Endothelial cell of umbilical vein (primary cell): ENCODE measurements at regions not wholly inside any gene's neighbourhood (a gene's known extent, or its start where the extent isn't known, plus 50 kb on each side); places are given as distances from the start of the nearest gene placed in this dataset.

Experiments
- BruUV-seq: library from RNA; stranded (reverse); fragments of 400-500 nt; replicated peaks from 2 replicates; lab custom pipeline; 2021; lab: Mats Ljungman, UMichigan
- CTCF ChIA-PET: fragments of 300-600, 350-600 bp; sonication (Branson Sonifier 250); formaldehyde crosslinking; loops from one replicate; lab custom pipeline; 2021; ENCODE audit warnings: antibody characterized with exemption, inconsistent platforms; lab: Charles Lee
- POLR2A ChIA-PET: fragments of 300-600, 350-600 bp; sonication (Branson Sonifier 250); formaldehyde crosslinking; loops from one replicate; lab custom pipeline; 2021; ENCODE audit warnings: antibody characterized with exemption, inconsistent platforms; lab: Charles Lee
- DNase-seq: peaks from one replicate; pipeline ENCODE4 v3.0.0-alpha.2; 2011; ENCODE audit warnings: low read depth, low spot score
- FAIRE-seq: peaks from 2 replicates; lab custom pipeline; 2011; peaks lifted over from hg19 to GRCh38; lab: Jason Lieb, UNC
- H2AFZ ChIP-seq: 2 replicates; pipeline ENCODE4 v1.6.0; 2012; ENCODE audit warnings: low read depth, low read length, control low read depth, inconsistent platforms
- H3K27ac ChIP-seq: 2 replicates; pipeline ENCODE4 v1.5.1; 2011; ENCODE audit warnings: low read depth, mild to moderate bottlenecking, control low read depth, low read length, moderate library complexity; ENCODE audit not compliant: insufficient read depth
- H3K27me3 ChIP-seq, 2 experiments: 2 replicates each; pipeline versions ENCODE4 v1.6.0 to v1.6.1; 2011; ENCODE audit warnings: low read length in 2 of 2, mixed read lengths in 1 of 2; ENCODE audit not compliant: control insufficient read depth in 2 of 2, insufficient read depth in 2 of 2
- H3K36me3 ChIP-seq, 2 experiments: 2 replicates in 1 of 2; 3 replicates in 1 of 2; pipeline ENCODE4 v1.5.1; 2011; ENCODE audit warnings: low read length in 2 of 2, mild to moderate bottlenecking in 1 of 2, moderate library complexity in 1 of 2; ENCODE audit not compliant: control insufficient read depth in 2 of 2, insufficient read depth in 2 of 2; ENCODE audit errors: extremely low read depth in 1 of 2
- H3K4me1 ChIP-seq: 3 replicates; pipeline ENCODE4 v1.5.1; 2011; ENCODE audit warnings: mild to moderate bottlenecking, low read length; ENCODE audit not compliant: control insufficient read depth, insufficient read depth; ENCODE audit errors: extremely low read depth
- H3K4me2 ChIP-seq: 2 replicates; pipeline ENCODE4 v1.6.1; 2011; ENCODE audit warnings: low read length, control low read depth, mixed read lengths; ENCODE audit not compliant: insufficient read depth
- H3K4me3 ChIP-seq, 3 experiments: fragments of 200-600 bp in 1 of 3; sonication (generic), shearing (Covaris generic) in 1 of 3; replicated peaks in 1 of 3; 2 replicates each; pipeline ENCODE4 v1.5.1; 2011 to 2016; ENCODE audit warnings: control low read depth in 3 of 3, low read length in 3 of 3, mild to moderate bottlenecking in 2 of 3, inconsistent platforms in 1 of 3, low read depth in 1 of 3, moderate library complexity in 1 of 3; ENCODE audit not compliant: insufficient read depth in 1 of 3
- H3K79me2 ChIP-seq: 2 replicates; pipeline ENCODE4 v1.6.0; 2012; ENCODE audit warnings: low read length, inconsistent platforms; ENCODE audit not compliant: control insufficient read depth, insufficient read depth
- H3K9ac ChIP-seq: replicated peaks from 2 replicates; pipeline ENCODE3; 2011; ENCODE audit warnings: low read length, control low read depth; ENCODE audit not compliant: insufficient read depth; ENCODE audit errors: extremely low read depth
- H3K9me1 ChIP-seq: replicated peaks from 3 replicates; pipeline ENCODE4 v1.6.0; 2011; ENCODE audit warnings: mild to moderate bottlenecking, low read length; ENCODE audit not compliant: control insufficient read depth, insufficient read depth; ENCODE audit errors: extremely low read depth
- H3K9me3 ChIP-seq: replicated peaks from 2 replicates; pipeline ENCODE4 v1.5.1; 2012; ENCODE audit warnings: low read length, inconsistent platforms; ENCODE audit not compliant: control insufficient read depth, insufficient read depth
- H4K20me1 ChIP-seq: replicated peaks from 2 replicates; pipeline ENCODE3; 2011; ENCODE audit warnings: mild to moderate bottlenecking, low read length; ENCODE audit not compliant: control insufficient read depth, insufficient read depth; ENCODE audit errors: extremely low read depth
- CTCF ChIP-seq, 2 donors: IDR thresholded peaks; 1 replicate in 1 of 2; 2 replicates in 1 of 2; pipeline ENCODE4 v1.5.1; 2011; ENCODE audit warnings: low read length in 2 of 2, mild to moderate bottlenecking in 2 of 2, moderate library complexity in 2 of 2, control low read depth in 1 of 2, inconsistent platforms in 1 of 2, low read depth in 1 of 2; ENCODE audit not compliant: insufficient read depth in 1 of 2; ENCODE audit errors: extremely low read depth in 1 of 2
- EZH2 ChIP-seq: IDR thresholded peaks from 2 replicates; pipeline ENCODE4 v1.6.1; 2012; ENCODE audit warnings: borderline replicate concordance, low read depth, mild to moderate bottlenecking, moderate library complexity, low read length, inconsistent platforms; ENCODE audit not compliant: severe bottlenecking
- FOS ChIP-seq: IDR thresholded peaks from 2 replicates; pipeline ENCODE4 v1.6.1; 2011; ENCODE audit warnings: mild to moderate bottlenecking, low read length, moderate library complexity, borderline replicate concordance; ENCODE audit not compliant: insufficient read depth
- GATA2 ChIP-seq: IDR thresholded peaks from 2 replicates; pipeline ENCODE4 v1.7.0; 2011; ENCODE audit warnings: low read depth, mild to moderate bottlenecking, moderate library complexity, mixed read lengths, low read length; ENCODE audit not compliant: insufficient read length, insufficient read depth
- JUN ChIP-seq: IDR thresholded peaks from 2 replicates; pipeline ENCODE4 v1.6.1; 2011; ENCODE audit warnings: borderline replicate concordance, low read depth; ENCODE audit not compliant: insufficient read length, insufficient read depth
- MAX ChIP-seq: IDR thresholded peaks from 2 replicates; pipeline ENCODE4 v1.6.1; 2011; ENCODE audit not compliant: insufficient read depth, insufficient read length
- POLR2A ChIP-seq: IDR thresholded peaks from 2 replicates; pipeline ENCODE4 v1.6.1; 2012; ENCODE audit warnings: low read depth, mild to moderate bottlenecking, control low read depth, low read length
- POLR2AphosphoS5 ChIP-seq: IDR thresholded peaks from 2 replicates; pipeline ENCODE4 v1.6.1; 2012; ENCODE audit warnings: low read depth, mild to moderate bottlenecking, control low read depth, low read length, moderate library complexity; ENCODE audit not compliant: insufficient read depth
- dilution Hi-C: fragments of 300-500 bp; cut with MboI; formaldehyde crosslinking; loops from one replicate; pipeline ENCODE4 v1.15.0; 2019; ENCODE audit warnings: low sequenced_read_pairs; ENCODE audit not compliant: extremely low pct_ligation_motif_present
- intact Hi-C: fragments of 100-400 bp; cut with micrococcal nuclease; formaldehyde crosslinking; loops from one replicate; pipeline ENCODE4 v1.10.0; 2022

GRCh38 chr5:71786337-71787055 lies 67.4 kb downstream of the CARTPT start:
- ChIA-PET POLR2A (no interaction called here), CTCF (no interaction called here)
- Histone ChIP-seq H3K4me1 (peaks cover 6% of the 10 kb centered on the region), H3K4me3 (no peak overlapping the region), H2AFZ (no peak overlapping the region), H3K27ac (no peak overlapping the region), H3K27me3 (peaks cover 22 to 30% of the 10 kb centered on the region in 2 experiments), H4K20me1 (no peaks in the 10 kb centered on the region), H3K9me3 (no peaks in the 10 kb centered on the region), H3K4me2 (no peak overlapping the region), H3K9me1 (no peaks in the 10 kb centered on the region), H3K79me2 (no peaks in the 10 kb centered on the region), H3K36me3 (no peaks in the 10 kb centered on the region), H3K9ac (no peak overlapping the region)
- dilution Hi-C loops (no loop called here), intact Hi-C loops (loop anchor here (10.0 kb wide), 1 partner anchor 138 kb away; no protein-coding TSS in a partner anchor)
- DNase-seq (no peak), FAIRE-seq (no peak)
- BruUV-seq = no TSS peak
- TF ChIP-seq POLR2AphosphoS5 (no peak), JUN (no peak)

- DNase-seq = no peak
- ChIA-PET CTCF (no interaction called here), POLR2A (no interaction called here)
- H3K36me3 ChIP-seq = no peaks in the 10 kb centered on the region
- no peak overlapping the region for H3K27ac ChIP-seq
- dilution Hi-C loops = no loop called here
- H3K9ac ChIP-seq = no peak overlapping the region
- no TSS peak for BruUV-seq
- H3K4me3 ChIP-seq = no peak overlapping the region
- H3K9me3 ChIP-seq = no peaks in the 10 kb centered on the region
- H3K4me2 ChIP-seq = no peak overlapping the region
- intact Hi-C loops = loop anchor here (10.0 kb wide), 1 partner anchor 136 kb away; no protein-coding TSS in a partner anchor
- H2AFZ ChIP-seq = no peak overlapping the region
- no peaks in the 10 kb centered on the region for H3K4me1 ChIP-seq
- no peaks in the 10 kb centered on the region for H3K9me1 ChIP-seq
- no peaks in the 10 kb centered on the region for H4K20me1 ChIP-seq
- TF ChIP-seq FOS (no peak), POLR2A (no peak), CTCF (IDR thresholded peaks at IDR 0.05; ENCODE audit: extremely low read depth in 1 of 2, insufficient read depth in 1 of 2, low read depth in 1 of 2, low read length in 2 of 2) (no peak), MAX (no peak), POLR2AphosphoS5 (no peak), JUN (no peak), EZH2 (no peak), GATA2 (no peak)
- H3K27me3 ChIP-seq = peaks cover 20 to 28% of the 10 kb centered on the region in 2 experiments
- FAIRE-seq = no peak
- no peaks in the 10 kb centered on the region for H3K79me2 ChIP-seq
Measured at GRCh38 chr5:71788794-71789193, 69.7 kb downstream of the CARTPT start.
